Esophagus squamous epithelium (tissue), 5 donors: ENCODE measurements at regions not wholly inside any gene's neighbourhood (a gene's known extent, or its start where the extent isn't known, plus 50 kb on each side); places are given as distances from the start of the nearest gene placed in this dataset.

Experiments
- DNase-seq: peaks from one replicate; lab custom pipeline; 2025; lab: John Stamatoyannopoulos, UW
- H3K27ac ChIP-seq, 4 donors: fragments of 200-600 bp; sonication (generic); one replicate each; pipeline ENCODE4 v1.5.1; 2016 to 2019; ENCODE audit warnings: mild to moderate bottlenecking in 1 of 4
- H3K27me3 ChIP-seq, 4 donors: fragments of 200-600 bp; sonication (generic); 1 replicate in 3 of 4; 2 replicates in 1 of 4; pipeline versions ENCODE4 v1.5.1 to v1.6.0; 2017 to 2021; ENCODE audit warnings: antibody characterized with exemption in 1 of 4
- H3K36me3 ChIP-seq, 3 donors: fragments of 200-600 bp; sonication (generic); one replicate each; pipeline ENCODE4 v1.5.1; 2016 to 2019
- H3K4me1 ChIP-seq, 3 donors: fragments of 200-600 bp; sonication (generic); one replicate each; pipeline ENCODE4 v1.5.1; 2017 to 2019
- H3K4me3 ChIP-seq, 4 donors: fragments of 200-600 bp; sonication (generic); 1 replicate in 3 of 4; 2 replicates in 1 of 4; pipeline ENCODE4 v1.5.1; 2016 to 2019; ENCODE audit warnings: mild to moderate bottlenecking in 2 of 4, moderate library complexity in 1 of 4
- H3K9me3 ChIP-seq, 3 donors: fragments of 200-600 bp; sonication (generic); one replicate each; pipeline ENCODE4 v1.5.1; 2016 to 2019
- POLR2A ChIP-seq, 4 donors: fragments of 450-650 bp; IDR thresholded peaks; one replicate each; pipeline ENCODE4 v1.6.1; 2017; ENCODE audit warnings: antibody characterized with exemption in 4 of 4, mild to moderate bottlenecking in 4 of 4, moderate library complexity in 3 of 4
- WGBS, 2 donors: methylation state at CpG; one replicate each; pipeline ENCODE4 v1.1.5; 2018; 5-methylcytosine and 5-hydroxymethylcytosine counted together
- intact Hi-C: fragments of 100-400 bp; cut with DNase I; formaldehyde crosslinking; loops from one replicate; pipeline ENCODE4 v1.15.0; 2022
- TF ChIP-seq, protein P1 (sequence below), 6 experiments: fragments of 450-650 bp in 4 of 6; fragments of 200-600 bp in 2 of 6; sonication (generic) in 2 of 6; IDR thresholded peaks; one replicate each; pipeline ENCODE4 v1.5.1; 2016 to 2019; ENCODE audit warnings: antibody characterized with exemption in 6 of 6, mild to moderate bottlenecking in 4 of 6, moderate library complexity in 4 of 6
- donor health status: DM: yes; HTN: yes; CAD: no.

DNA sequence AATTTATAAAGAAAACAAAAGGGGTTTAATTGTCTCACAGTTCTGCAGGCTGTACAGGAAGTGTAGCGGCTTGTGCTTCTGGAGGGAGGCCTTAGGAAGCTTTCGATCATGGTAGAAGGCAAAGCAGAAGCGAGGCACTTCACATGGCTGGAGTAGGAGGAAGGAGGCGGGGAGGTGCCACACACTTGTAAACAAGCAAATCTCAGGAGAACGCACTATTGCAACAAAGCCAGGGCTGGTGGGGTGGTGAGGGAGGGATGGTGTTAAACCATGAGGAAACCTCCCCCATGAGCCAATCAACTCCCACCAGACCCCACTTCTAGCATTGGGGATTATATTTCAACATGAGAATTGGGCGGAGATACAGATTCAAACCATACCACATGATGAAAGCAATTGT, 1116.3 kb downstream of the FAT4 start:
- no peak for DNase-seq
- no peak for TF ChIP-seq POLR2A (IDR thresholded peaks at IDR 0.05)
- TF ChIP-seq, protein P1, sequence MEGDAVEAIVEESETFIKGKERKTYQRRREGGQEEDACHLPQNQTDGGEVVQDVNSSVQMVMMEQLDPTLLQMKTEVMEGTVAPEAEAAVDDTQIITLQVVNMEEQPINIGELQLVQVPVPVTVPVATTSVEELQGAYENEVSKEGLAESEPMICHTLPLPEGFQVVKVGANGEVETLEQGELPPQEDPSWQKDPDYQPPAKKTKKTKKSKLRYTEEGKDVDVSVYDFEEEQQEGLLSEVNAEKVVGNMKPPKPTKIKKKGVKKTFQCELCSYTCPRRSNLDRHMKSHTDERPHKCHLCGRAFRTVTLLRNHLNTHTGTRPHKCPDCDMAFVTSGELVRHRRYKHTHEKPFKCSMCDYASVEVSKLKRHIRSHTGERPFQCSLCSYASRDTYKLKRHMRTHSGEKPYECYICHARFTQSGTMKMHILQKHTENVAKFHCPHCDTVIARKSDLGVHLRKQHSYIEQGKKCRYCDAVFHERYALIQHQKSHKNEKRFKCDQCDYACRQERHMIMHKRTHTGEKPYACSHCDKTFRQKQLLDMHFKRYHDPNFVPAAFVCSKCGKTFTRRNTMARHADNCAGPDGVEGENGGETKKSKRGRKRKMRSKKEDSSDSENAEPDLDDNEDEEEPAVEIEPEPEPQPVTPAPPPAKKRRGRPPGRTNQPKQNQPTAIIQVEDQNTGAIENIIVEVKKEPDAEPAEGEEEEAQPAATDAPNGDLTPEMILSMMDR (IDR thresholded peaks at IDR 0.05): no peak
- WGBS, 2 donors: 82 to 91% methylated on average over 6 of the region's 6 CpGs
- Histone ChIP-seq H3K4me1 (no peaks in the 10 kb centered on the region), H3K9me3 (no peaks in the 10 kb centered on the region), H3K27me3 (no peaks in the 10 kb centered on the region), H3K27ac (no peak overlapping the region), H3K36me3 (no peaks in the 10 kb centered on the region), H3K4me3 (no peak overlapping the region)
- intact Hi-C loops: no loop called here

DNA sequence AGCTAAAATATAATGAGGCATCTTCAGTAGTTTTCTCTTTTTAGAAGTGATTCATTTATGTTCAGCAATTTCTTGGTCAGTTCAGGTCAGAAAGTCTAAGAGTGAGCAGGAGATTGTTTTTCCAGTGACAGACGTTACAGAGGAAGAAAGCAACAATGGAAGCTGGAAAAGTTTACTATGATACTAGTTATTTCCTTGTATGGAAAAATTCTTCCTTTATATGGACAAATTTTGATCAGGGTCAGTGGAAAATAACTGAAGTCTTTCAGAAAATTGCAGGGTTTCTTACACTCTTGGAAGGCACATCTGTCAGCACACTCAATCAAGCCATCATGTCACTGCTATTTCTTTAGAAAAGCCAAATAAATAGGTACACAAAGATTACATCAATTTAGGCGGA, 1120.7 kb downstream of the FAT4 start:
- no peaks in the 10 kb centered on the region for H3K36me3 ChIP-seq
- no peak overlapping the region for H3K27ac ChIP-seq
- intact Hi-C loops: no loop called here
- no peaks in the 10 kb centered on the region for H3K9me3 ChIP-seq
- H3K4me1 ChIP-seq: no peaks in the 10 kb centered on the region
- no peak for DNase-seq
- TF ChIP-seq POLR2A (IDR thresholded peaks at IDR 0.05): no peak
- TF ChIP-seq, protein P1 (IDR thresholded peaks at IDR 0.05): no peak
- no peak overlapping the region for H3K4me3 ChIP-seq
- no peaks in the 10 kb centered on the region for H3K27me3 ChIP-seq
- WGBS, 2 donors: 49 to 52% methylated on average over 2 of the region's 2 CpGs

DNA sequence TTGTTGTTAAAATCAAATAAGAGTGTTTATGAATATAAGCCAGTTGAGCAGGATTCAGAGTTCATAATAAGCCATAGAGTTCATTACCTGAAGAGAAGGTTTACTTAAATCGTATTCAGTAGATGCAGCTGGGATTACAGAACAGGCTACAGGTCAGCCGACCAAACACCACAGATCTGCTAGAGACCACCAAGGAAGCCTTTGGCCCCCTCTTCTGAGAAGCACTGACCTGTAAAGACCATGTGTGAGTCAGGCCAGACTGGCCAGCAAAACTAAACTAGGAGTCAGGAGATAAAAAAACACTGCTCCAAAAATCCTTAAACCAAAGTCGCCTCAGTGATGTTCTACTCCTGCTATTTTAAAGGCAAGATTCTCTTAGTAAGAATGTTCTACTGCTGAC, 1125.5 kb downstream of the FAT4 start:
- Histone ChIP-seq H3K36me3 (no peaks in the 10 kb centered on the region), H3K9me3 (no peaks in the 10 kb centered on the region), H3K27ac (no peak overlapping the region), H3K27me3 (no peaks in the 10 kb centered on the region), H3K4me1 (no peaks in the 10 kb centered on the region), H3K4me3 (no peak overlapping the region)
- WGBS, 2 donors: 73 to 88% methylated on average over 3 of the region's 3 CpGs
- no peak for DNase-seq
- no peak for TF ChIP-seq POLR2A (IDR thresholded peaks at IDR 0.05)
- TF ChIP-seq, protein P1 (IDR thresholded peaks at IDR 0.05): no peak
- intact Hi-C loops: no loop called here

DNA sequence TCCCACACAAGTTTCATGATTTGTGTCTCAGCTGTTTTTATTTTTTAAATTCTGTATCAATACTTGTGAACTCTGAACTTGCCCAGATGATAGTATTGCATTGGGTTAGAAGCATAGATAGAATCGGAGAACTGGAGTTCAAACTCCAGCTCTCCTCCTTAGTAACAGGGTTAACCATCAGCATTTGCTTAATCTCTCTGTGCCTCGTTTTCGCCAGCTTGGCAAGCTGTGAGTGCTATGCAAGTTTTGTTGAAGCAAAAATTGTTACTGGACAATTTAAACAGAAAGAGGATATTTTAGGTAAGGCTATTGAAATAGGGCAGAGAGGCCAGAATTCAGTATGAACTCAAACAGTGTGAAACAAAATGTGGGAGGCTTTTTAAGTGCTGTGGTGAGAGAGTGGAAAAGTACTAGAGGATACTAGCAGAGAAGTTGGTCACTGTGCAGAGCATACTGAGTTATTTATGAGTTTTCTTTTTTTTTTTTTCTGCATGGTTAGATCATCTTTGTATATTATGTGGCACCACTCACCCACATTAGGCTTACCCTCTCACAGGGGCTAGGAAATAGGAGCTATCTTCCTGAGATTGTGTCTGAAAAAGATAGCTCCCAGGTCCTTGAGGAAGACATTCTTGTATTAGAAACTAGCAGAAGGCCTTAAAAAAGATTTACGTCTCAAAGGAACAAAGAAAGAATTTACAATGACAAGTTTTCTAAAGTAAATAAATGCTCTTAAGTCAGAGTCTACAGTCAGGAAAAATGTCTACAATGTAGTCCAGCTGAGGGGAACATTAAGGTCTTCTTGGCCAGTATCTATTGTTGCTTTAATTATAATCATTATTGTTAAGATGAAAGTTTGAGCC, 1126.6 kb downstream of the FAT4 start:
- Histone ChIP-seq H3K27me3 (no peaks in the 10 kb centered on the region), H3K4me1 (no peaks in the 10 kb centered on the region), H3K27ac (no peak overlapping the region), H3K36me3 (no peaks in the 10 kb centered on the region), H3K4me3 (no peak overlapping the region), H3K9me3 (no peaks in the 10 kb centered on the region)
- intact Hi-C loops: no loop called here
- TF ChIP-seq, protein P1 (IDR thresholded peaks at IDR 0.05): no peak
- TF ChIP-seq POLR2A (IDR thresholded peaks at IDR 0.05): no peak
- DNase-seq: no peak
- 53 to 62% methylated on average over 4 of the region's 4 CpGs for WGBS, 2 donors

DNA sequence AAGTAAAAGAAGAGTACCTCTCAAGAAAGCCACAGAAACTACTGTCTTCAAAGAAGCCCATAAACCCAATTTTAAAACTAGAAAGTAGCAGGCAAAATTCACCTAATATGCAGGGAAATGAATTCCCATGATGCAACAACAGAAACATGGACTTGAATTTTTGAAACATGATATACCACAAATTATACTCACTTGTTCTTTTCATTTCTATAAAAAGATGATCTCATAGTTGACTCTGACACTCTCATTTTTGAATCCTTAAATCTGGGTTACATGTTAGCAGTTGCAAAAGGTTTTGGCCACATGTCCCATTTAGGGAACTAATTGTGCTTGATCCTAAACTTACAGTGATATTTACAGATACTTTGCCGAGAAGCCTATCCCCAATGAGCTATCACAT, 1130.8 kb downstream of the FAT4 start:
- intact Hi-C loops: no loop called here
- Histone ChIP-seq H3K27ac (no peak overlapping the region), H3K36me3 (no peaks in the 10 kb centered on the region), H3K27me3 (no peaks in the 10 kb centered on the region), H3K4me1 (no peaks in the 10 kb centered on the region), H3K4me3 (no peak overlapping the region), H3K9me3 (no peaks in the 10 kb centered on the region)
- no peak for DNase-seq
- TF ChIP-seq, protein P1 (IDR thresholded peaks at IDR 0.05): no peak
- no peak for TF ChIP-seq POLR2A (IDR thresholded peaks at IDR 0.05)
- 78 to 100% methylated on average over 1 of the region's 1 CpG for WGBS, 2 donors
